Hepatocyte (in vitro differentiated cells): ENCODE measurements at regions not wholly inside any gene's neighbourhood (a gene's known extent, or its start where the extent isn't known, plus 50 kb on each side); places are given as distances from the start of the nearest gene placed in this dataset.

Experiments
- CTCF ChIP-seq: fragments of 200-600 bp; sonication (generic); IDR thresholded peaks from 2 replicates; pipeline ENCODE4 v1.5.1; 2016; ENCODE audit warnings: antibody characterized with exemption, mild to moderate bottlenecking; ENCODE audit not compliant: poor library complexity
- EZH2 ChIP-seq: fragments of 200-600 bp; sonication (generic); IDR thresholded peaks from 2 replicates; pipeline ENCODE4 v1.6.1; 2016; ENCODE audit warnings: antibody characterized with exemption, mild to moderate bottlenecking, borderline replicate concordance
- EZH2phosphoT487 ChIP-seq: fragments of 200-600 bp; sonication (generic); IDR thresholded peaks from one replicate; pipeline ENCODE4 v1.6.1; 2018; ENCODE audit warnings: antibody characterized with exemption, mild to moderate bottlenecking, low read depth, moderate library complexity; ENCODE audit not compliant: unreplicated experiment, severe bottlenecking

DNA sequence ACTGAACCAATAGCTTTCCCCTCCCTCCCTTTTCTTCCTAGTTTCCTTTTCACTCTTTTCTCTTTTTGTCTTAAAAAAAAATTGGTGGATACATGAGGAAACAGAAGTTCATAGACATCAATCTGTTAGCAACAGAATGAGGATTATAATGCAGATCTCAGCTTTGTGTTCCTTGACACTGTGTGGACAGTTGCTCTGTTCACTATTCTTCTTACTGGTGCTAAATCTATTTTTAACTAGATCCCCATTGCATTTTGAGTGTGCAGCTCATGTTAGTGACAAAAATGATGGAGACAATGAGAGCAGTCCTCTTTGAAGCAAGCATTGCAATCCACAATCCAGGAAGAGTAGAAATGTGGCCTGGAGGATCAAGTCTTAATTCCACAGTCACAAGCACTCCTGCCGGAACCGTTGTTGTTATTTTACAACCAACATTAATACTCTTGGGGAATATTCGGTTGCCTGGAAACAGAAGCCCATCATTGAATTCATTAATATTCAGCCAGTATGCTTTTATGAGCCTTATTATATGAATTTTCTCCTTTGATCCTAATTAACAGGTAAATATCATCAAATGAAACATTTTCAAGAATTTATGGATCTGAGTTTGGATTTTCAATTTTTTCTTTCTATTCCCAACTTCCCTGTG, 1016.8 kb downstream of the NTRK3 start:
- TF ChIP-seq CTCF (no peak), EZH2 (no peak), EZH2phosphoT487 (no peak)
